Heart right ventricle (tissue), 16 donors: ENCODE measurements at regions not wholly inside any gene's neighbourhood (a gene's known extent, or its start where the extent isn't known, plus 50 kb on each side); places are given as distances from the start of the nearest gene placed in this dataset.

Experiments
- ATAC-seq, 8 donors: fragments of 200-7000 bp; cut with Tn5 transposase; one replicate each; pipeline ENCODE4 v1.9.1; 2020; ENCODE audit warnings: mild to moderate bottlenecking in 8 of 8, moderate library complexity in 8 of 8, moderate number of reproducible peaks in 1 of 8
- DNase-seq, 2 donors: peaks; one replicate each; pipeline ENCODE4 v3.0.0-alpha.2; 2020
- H3K27ac ChIP-seq, 10 donors: fragments of 200-600 bp; sonication (generic) in 2 of 10; one replicate each; pipeline versions ENCODE4 v1.5.0 to v1.8.0; 2020 to 2022; ENCODE audit warnings: mild to moderate bottlenecking in 3 of 10
- H3K27me3 ChIP-seq, 7 donors: fragments of 200-600 bp; one replicate each; pipeline ENCODE4 v1.8.0; 2021 to 2022; ENCODE audit warnings: mild to moderate bottlenecking in 2 of 7
- H3K36me3 ChIP-seq, 9 donors: fragments of 200-600 bp; sonication (generic) in 1 of 9; one replicate each; pipeline versions ENCODE4 v1.5.0 to v1.8.0; 2020 to 2022; ENCODE audit warnings: mild to moderate bottlenecking in 2 of 9
- H3K4me1 ChIP-seq, 9 donors: fragments of 200-600 bp; sonication (generic) in 1 of 9; one replicate each; pipeline versions ENCODE4 v1.5.0 to v1.8.0; 2020 to 2022; ENCODE audit warnings: mild to moderate bottlenecking in 4 of 9
- H3K4me3 ChIP-seq, 10 donors: fragments of 200-600 bp; sonication (generic) in 2 of 10; one replicate each; pipeline versions ENCODE4 v1.5.0 to v1.8.0; 2020 to 2022; ENCODE audit warnings: mild to moderate bottlenecking in 7 of 10, moderate library complexity in 2 of 10
- H3K9me3 ChIP-seq, 11 donors: fragments of 200-600 bp in 10 of 11; sonication (generic) in 2 of 11; one replicate each; pipeline versions ENCODE4 v1.5.0 to v1.8.0; 2013 to 2022; ENCODE audit warnings: mild to moderate bottlenecking in 2 of 11, control low read depth in 1 of 11, moderate library complexity in 1 of 11
- WGBS, 2 donors: extraction: QIAGEN DNeasy Blood & Tissue Kit; methylation state at CpG; one replicate each; pipeline ENCODE4 v1.1.7; 2013; ENCODE audit warnings: inconsistent platforms in 1 of 2; 5-methylcytosine and 5-hydroxymethylcytosine counted together
- intact Hi-C, 10 donors: fragments of 100-400 bp; cut with DNase I; formaldehyde crosslinking; loops; one replicate each; pipeline versions ENCODE4 v1.11.1 to v1.14.2; 2022
- TF ChIP-seq, protein P1 (sequence below), 9 donors: fragments of 200-600 bp; sonication (generic) in 2 of 9; IDR thresholded peaks; one replicate each; pipeline versions ENCODE4 v1.5.0 to v1.8.0; 2021 to 2022; ENCODE audit warnings: antibody characterized with exemption in 9 of 9, mild to moderate bottlenecking in 5 of 9, moderate library complexity in 1 of 9
- donor health status: Arrhythmogenic right ventricular cardiomyopathy.
- donor health status: ischemic (EF 13 %, LVEDD 7.1; RV severe dilation, severe dysfunction).
- donor health status: healthy with polysubstance abuse.
- donor health status: DM: no; HTN: yes; CAD: no.
- donor health status: DM: no; HTN: no; CAD: no.
- donor health status: ischemic (EF 25% LVEDD 6.9; RV normal size, moderate dysfunction).
- donor health status: ischemic (EF 25% LVEDD 5.7; RV mildly dilated, moderate dysfunction).
- donor health status: healthy.
- donor health status: DM: yes; HTN: yes; CAD: no.
- donor health status: Ischemic cardiomyopathy.
- donor health status: ischemic (EF 35%, LVEDD 5.7; RV mildly dilated, moderate dysfunction).
- donor health status: nonischemic (EF 11% LVEDD 7.7; RV severe dilation, severe dysfunction).
- donor health status: DM: yes; HTN: yes; CAD: no.
- donor health status: PGD.
- donor health status: ischemic (EF 29% LVEDD 5.4; RV normal size, mild dysfunction).
- donor health status: nonischemic (EF 23%, LVEDD 6.1; RV moderate dilation, normal function).

DNA sequence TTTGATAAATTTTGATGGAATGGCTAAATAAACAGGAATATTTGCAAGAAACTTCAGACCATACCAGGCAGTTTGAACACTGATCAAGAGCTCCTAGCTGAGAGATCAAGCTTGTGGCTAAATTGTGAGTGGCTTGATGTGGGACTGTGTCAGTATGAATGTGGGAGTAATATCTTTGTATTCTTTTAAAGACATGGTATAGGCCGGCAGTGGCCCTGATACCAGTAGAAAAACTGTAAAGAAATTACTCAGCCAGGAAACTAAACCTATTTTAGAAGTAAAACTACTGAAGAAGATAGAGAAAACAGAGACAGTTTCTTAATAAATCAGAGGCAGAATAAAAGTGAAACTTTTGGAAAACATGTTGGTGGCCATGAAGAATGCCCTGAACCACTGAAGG is 608.4 kb upstream of the SYNCRIP start:
- Histone ChIP-seq H3K9me3 (peaks cover 0 to 12% (median 0%) of the 10 kb centered on the region in 11 donors), H3K4me1 (no peaks in the 10 kb centered on the region), H3K27me3 (no peaks in the 10 kb centered on the region), H3K27ac (no peak overlapping the region), H3K36me3 (no peaks in the 10 kb centered on the region), H3K4me3 (no peak overlapping the region)
- 36 to 81% methylated on average over 1 of the region's 1 CpG for WGBS, 2 donors
- TF ChIP-seq, protein P1, sequence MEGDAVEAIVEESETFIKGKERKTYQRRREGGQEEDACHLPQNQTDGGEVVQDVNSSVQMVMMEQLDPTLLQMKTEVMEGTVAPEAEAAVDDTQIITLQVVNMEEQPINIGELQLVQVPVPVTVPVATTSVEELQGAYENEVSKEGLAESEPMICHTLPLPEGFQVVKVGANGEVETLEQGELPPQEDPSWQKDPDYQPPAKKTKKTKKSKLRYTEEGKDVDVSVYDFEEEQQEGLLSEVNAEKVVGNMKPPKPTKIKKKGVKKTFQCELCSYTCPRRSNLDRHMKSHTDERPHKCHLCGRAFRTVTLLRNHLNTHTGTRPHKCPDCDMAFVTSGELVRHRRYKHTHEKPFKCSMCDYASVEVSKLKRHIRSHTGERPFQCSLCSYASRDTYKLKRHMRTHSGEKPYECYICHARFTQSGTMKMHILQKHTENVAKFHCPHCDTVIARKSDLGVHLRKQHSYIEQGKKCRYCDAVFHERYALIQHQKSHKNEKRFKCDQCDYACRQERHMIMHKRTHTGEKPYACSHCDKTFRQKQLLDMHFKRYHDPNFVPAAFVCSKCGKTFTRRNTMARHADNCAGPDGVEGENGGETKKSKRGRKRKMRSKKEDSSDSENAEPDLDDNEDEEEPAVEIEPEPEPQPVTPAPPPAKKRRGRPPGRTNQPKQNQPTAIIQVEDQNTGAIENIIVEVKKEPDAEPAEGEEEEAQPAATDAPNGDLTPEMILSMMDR (IDR thresholded peaks at IDR 0.05) = no peak
- ATAC-seq = no peak
- intact Hi-C loops = no loop called here
- DNase-seq = no peak

DNA sequence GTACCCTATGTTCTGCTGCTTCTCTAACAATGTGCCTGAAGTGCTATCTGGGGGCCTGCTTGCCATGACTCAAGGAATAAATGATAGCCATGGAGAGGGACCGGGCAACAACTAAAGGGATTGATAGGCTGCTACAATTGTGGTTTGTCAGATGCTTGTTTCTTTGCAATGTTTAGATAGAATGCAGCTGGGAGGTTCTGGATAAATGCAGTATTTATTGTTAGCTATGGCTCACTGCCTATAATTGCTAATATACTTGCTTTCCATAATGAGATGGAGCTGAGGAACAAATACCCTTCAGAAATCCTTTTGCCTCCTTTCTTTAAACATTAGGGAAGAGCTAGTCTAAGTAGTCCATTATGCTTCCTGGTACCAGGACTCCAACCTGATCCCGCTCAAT is 575.2 kb upstream of the SYNCRIP start:
- H3K27ac ChIP-seq = no peak overlapping the region
- intact Hi-C loops = no loop called here
- no peak overlapping the region for H3K4me3 ChIP-seq
- TF ChIP-seq, protein P1 (IDR thresholded peaks at IDR 0.05) = no peak
- H3K36me3 ChIP-seq = no peaks in the 10 kb centered on the region
- DNase-seq (no peak), ATAC-seq (no peak)
- H3K27me3 ChIP-seq = no peaks in the 10 kb centered on the region
- peaks cover 0 to 26% (median 7%) of the 10 kb centered on the region in 11 donors for H3K9me3 ChIP-seq
- H3K4me1 ChIP-seq = no peaks in the 10 kb centered on the region
- 30 to 35% methylated on average over 2 of the region's 2 CpGs for WGBS, 2 donors

DNA sequence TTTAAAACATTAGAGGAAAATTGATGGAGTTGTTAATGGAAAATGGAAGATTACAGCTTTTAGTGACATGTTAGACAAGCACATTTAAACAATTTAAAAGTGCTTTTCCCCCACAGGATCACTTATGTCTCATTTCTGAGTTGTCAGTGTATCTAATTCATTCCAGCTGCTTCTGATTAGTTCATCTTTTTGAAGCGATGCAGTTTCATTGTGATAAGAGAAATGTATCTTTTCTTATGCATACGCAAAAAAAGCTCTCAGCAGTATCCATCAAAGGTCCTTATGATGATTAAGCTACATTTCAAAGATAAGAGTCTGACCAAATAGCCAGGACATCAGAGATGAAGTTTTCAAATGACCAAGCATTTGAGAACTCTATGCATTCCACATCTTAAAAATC is 572.6 kb upstream of the SYNCRIP start:
- Histone ChIP-seq H3K4me3 (no peak overlapping the region), H3K4me1 (no peaks in the 10 kb centered on the region), H3K9me3 (peaks cover 0 to 12% (median 2%) of the 10 kb centered on the region in 11 donors), H3K27me3 (no peaks in the 10 kb centered on the region), H3K27ac (no peak overlapping the region), H3K36me3 (no peaks in the 10 kb centered on the region)
- 52 to 69% methylated on average over 2 of the region's 2 CpGs for WGBS, 2 donors
- DNase-seq = no peak
- TF ChIP-seq, protein P1 (IDR thresholded peaks at IDR 0.05) = no peak
- ATAC-seq = no peak
- intact Hi-C loops = no loop called here

GRCh38 chr6:86205980-86206379 is 563.3 kb upstream of the SYNCRIP start:
- Histone ChIP-seq H3K27me3 (no peaks in the 10 kb centered on the region), H3K4me1 (no peaks in the 10 kb centered on the region), H3K9me3 (peaks cover 0 to 25% (median 0%) of the 10 kb centered on the region in 11 donors), H3K36me3 (no peaks in the 10 kb centered on the region), H3K4me3 (no peak overlapping the region), H3K27ac (no peak overlapping the region)
- 84% methylated on average over 10 of the region's 10 CpGs for WGBS, 2 donors
- DNase-seq = no peak
- no peak for ATAC-seq
- intact Hi-C loops = no loop called here
- TF ChIP-seq, protein P1 (IDR thresholded peaks at IDR 0.05) = no peak
